SK-N-DZ (cell line): ENCODE measurements at regions not wholly inside any gene's neighbourhood (a gene's known extent, or its start where the extent isn't known, plus 50 kb on each side); places are given as distances from the start of the nearest gene placed in this dataset.
"Not testable (repeated sequence)": the region's sequence is repeated elsewhere in the genome, so short reads cannot be mapped to it uniquely, and the experiment has no call there.

Experiments used
- DNase-seq: peaks from one replicate; pipeline ENCODE4 v3.0.0-alpha.2; 2015; ENCODE audit warnings: low spot score

DNA sequence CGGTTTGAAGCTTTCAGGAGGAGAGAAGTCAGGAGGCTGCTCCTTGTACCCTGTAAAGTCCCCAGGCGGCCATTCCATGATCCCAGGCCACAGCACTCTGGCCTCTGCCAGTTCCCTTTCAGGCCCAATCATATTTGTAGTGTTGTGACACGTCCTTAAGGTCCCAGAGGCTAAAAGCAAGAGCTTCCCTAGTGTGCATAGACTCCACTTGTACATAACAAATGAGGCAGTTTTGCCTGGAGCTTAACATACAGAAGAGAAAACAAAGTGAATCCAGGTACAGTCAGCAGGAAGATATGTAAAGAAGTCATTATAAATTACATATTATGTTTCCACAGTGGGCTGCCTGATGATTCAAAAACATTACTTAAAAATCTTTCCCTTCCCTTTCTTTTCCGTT, 81.1 kb upstream of the RPH3A start:
- no peak for DNase-seq

GRCh38 chr12:112711026-112711425, 80.5 kb upstream of the RPH3A start:
- DNase-seq, result no peak

- DNase-seq, result no peak
Measured at GRCh38 chr12:112711507-112711906, 80.0 kb upstream of the RPH3A start.

- not testable (repeated sequence) for DNase-seq
Measured at GRCh38 chr12:112712751-112713150, 78.8 kb upstream of the RPH3A start.

DNA sequence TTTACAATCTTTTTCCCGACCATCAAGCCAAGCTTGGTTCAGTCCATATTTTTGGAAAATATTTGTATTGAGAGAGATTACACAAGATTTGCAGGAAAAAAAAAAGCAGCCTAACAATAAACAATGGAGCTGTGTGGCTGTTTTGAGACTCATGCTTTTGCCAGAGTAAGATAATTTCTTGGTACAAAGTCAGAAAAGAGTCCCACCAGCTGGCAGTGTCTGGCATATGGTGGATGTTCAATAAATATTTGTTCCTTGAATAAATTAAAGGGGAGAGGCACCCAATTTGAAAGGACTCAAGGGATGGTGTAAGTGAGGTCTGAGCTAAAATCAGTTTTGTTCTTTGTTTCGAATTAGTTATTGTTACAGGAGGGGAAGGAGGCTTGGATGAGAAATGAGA, 78.1 kb upstream of the RPH3A start:
- no peak for DNase-seq

DNA sequence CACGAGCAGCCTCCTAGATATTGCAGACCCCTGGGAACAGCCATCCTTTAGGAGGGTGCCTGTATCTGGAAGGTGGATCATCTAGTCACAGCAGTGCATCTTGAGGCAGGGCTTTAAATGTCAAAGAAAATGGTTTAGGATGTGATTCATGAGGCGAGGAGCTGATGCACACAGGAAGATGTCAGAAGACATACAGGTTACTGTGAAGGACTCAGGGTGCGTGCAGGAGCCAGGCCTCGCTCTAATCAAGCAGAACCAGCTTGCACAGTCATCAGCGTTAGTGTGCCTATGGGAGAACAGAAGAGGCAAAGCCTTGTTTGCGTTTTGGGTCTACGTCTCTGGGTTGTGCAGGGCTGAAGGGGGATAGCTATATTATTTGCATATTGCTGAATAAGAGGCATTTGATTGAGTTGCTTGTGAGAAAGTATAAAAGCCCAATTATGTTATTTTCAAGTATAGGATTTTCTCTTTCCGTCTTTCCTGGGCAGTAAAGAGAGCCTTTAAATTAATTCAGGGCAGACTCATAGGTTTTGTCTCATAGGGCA, 77.3 kb upstream of the RPH3A start:
- DNase-seq, result no peak

- no peak for DNase-seq
Measured at GRCh38 chr12:112716099-112717093, 75.2 kb upstream of the RPH3A start.

GRCh38 chr12:112728864-112729263, 62.7 kb upstream of the RPH3A start:
- DNase-seq, result no peak

- DNase-seq, result no peak
Measured at GRCh38 chr12:112734859-112735695, 56.5 kb upstream of the RPH3A start.

DNA sequence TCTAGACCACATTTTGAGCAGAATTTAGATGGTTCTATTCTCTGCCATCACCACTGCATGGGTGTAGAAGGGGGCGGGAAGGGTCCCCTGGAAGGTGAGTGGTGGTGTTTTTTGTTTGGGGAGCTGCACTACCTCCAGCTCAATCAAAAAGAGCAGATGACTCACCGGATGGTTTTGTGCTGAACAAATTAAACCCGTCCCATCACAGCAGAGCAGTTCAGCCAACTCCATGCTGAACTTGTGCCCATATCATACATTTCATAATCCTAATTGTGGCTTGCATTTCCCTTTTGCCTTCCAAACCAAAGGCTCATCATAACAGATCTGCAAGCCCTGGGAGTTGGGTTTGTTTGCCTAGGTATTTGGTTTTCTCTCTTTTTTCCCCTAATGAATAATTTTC, 53.0 kb upstream of the RPH3A start:
- DNase-seq, result no peak

DNA sequence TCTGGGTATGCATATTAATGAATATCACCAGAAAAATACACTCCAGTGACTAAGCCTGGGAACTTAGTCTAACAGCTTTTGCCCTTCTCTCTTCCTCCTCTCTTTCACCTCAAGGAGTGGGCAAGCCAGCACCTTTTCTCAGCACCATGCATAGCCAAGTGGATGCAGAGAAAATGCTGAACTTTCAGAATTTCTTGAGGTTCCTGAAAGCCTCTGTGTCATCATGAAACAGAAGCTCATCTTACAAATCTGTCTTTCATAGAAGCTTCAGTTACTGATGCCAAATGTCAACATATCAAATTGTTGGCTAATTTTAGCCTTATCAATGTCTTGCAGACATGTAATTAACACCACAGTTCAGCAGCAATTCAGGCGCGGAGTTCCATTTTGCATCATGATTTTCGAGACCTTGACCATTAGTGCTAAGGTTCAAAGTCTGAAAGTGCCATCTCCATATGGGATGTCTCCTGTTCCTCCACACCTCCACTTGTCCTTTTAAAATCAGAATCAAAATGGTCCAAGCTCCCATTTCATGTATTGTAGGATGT, 51.1 kb upstream of the RPH3A start:
- DNase-seq, result no peak

DNA sequence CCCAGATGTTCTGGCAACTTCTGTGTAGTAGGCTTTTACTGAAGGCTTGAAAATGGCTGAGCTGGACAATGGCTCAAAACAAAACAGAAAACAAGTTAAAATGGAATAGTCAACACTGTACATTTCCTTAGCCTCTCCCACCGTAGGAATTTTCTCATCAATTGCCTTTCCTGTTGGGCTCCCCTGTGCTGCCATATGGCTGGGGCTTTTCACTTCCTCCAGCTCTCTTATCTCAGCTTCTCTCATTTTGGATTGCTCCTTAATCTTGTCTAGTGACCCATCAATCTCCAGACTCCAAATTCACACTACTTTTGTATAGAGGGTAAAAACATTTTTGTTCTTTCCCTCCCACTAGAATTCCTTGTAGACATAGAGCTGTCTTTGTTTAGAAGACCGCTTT, 50.4 kb upstream of the RPH3A start:
- DNase-seq, result no peak
